CD14-positive monocyte (primary cell): ENCODE measurements at regions not wholly inside any gene's neighbourhood (a gene's known extent, or its start where the extent isn't known, plus 50 kb on each side); places are given as distances from the start of the nearest gene placed in this dataset.
A peak's percentile ranks its signal among the peaks of the same experiment; 100 is the strongest.
"Not testable (repeated sequence)": the region's sequence is repeated elsewhere in the genome, so short reads cannot be mapped to it uniquely, and the experiment has no call there.

Experiments used
- DNase-seq, 3 donors: peaks; one replicate each; pipeline ENCODE4 v3.0.0-alpha.2; 2011 to 2022
- H2AFZ ChIP-seq: 2 replicates; pipeline ENCODE4 v1.6.0; 2012; ENCODE audit warnings: mild to moderate bottlenecking, low read depth, low read length, inconsistent platforms; ENCODE audit not compliant: insufficient read depth, poor library complexity, severe bottlenecking
- H3K27ac ChIP-seq, 2 donors: 1 replicate in 1 of 2; 2 replicates in 1 of 2; pipeline ENCODE4 v1.5.1; 2012 to 2013; ENCODE audit warnings: low read length in 2 of 2, control low read depth in 1 of 2, inconsistent platforms in 1 of 2, low read depth in 1 of 2, mild to moderate bottlenecking in 1 of 2
- H3K27me3 ChIP-seq, 2 donors: one replicate each; pipeline versions ENCODE4 v1.6.0 to v1.6.1; 2011 to 2013; ENCODE audit warnings: low read length in 2 of 2; ENCODE audit not compliant: control insufficient read depth in 2 of 2, insufficient read depth in 2 of 2
- H3K36me3 ChIP-seq, 2 donors: replicated peaks in 1 of 2; 1 replicate in 1 of 2; 2 replicates in 1 of 2; pipeline versions ENCODE4 v1.5.1 to v1.6.1; 2012 to 2013; ENCODE audit warnings: low read length in 2 of 2, control low read depth in 1 of 2, inconsistent platforms in 1 of 2, mild to moderate bottlenecking in 1 of 2; ENCODE audit not compliant: insufficient read depth in 2 of 2, control insufficient read depth in 1 of 2
- H3K4me1 ChIP-seq, 2 donors: 1 replicate in 1 of 2; 2 replicates in 1 of 2; pipeline versions ENCODE4 v1.5.1 to v1.6.1; 2012 to 2013; ENCODE audit warnings: low read length in 2 of 2, control low read depth in 1 of 2, inconsistent platforms in 1 of 2, mild to moderate bottlenecking in 1 of 2, moderate library complexity in 1 of 2; ENCODE audit not compliant: insufficient read depth in 2 of 2, control insufficient read depth in 1 of 2
- H3K4me2 ChIP-seq: replicated peaks from 2 replicates; pipeline ENCODE3; 2012; ENCODE audit warnings: low read length, moderate library complexity, mild to moderate bottlenecking; ENCODE audit not compliant: poor library complexity, severe bottlenecking; ENCODE audit errors: extremely low read depth
- H3K4me3 ChIP-seq, 3 experiments: fragments of 200-600 bp in 1 of 3; sonication (generic) in 1 of 3; replicated peaks in 1 of 3; 1 replicate in 2 of 3; 2 replicates in 1 of 3; pipeline ENCODE4 v1.5.1; 2011 to 2013; ENCODE audit warnings: low read length in 3 of 3, mild to moderate bottlenecking in 3 of 3, control low read depth in 2 of 3, low read depth in 2 of 3, inconsistent platforms in 1 of 3, moderate library complexity in 1 of 3
- H3K79me2 ChIP-seq: 2 replicates; pipeline ENCODE4 v1.6.0; 2012; ENCODE audit warnings: mild to moderate bottlenecking, control low read depth, inconsistent platforms, low read length, moderate library complexity; ENCODE audit not compliant: insufficient read depth
- H3K9ac ChIP-seq: 2 replicates; pipeline ENCODE4 v1.6.0; 2017; ENCODE audit warnings: low read length, mild to moderate bottlenecking; ENCODE audit not compliant: insufficient read depth, poor library complexity, severe bottlenecking
- H3K9me3 ChIP-seq, 2 donors: replicated peaks in 1 of 2; 1 replicate in 1 of 2; 2 replicates in 1 of 2; pipeline versions ENCODE4 v1.5.1 to v1.6.1; 2012 to 2013; ENCODE audit warnings: low read length in 2 of 2, control low read depth in 1 of 2; ENCODE audit not compliant: control insufficient read depth in 1 of 2, insufficient read depth in 1 of 2
- H4K20me1 ChIP-seq: 2 replicates; pipeline ENCODE4 v1.6.0; 2012; ENCODE audit warnings: mild to moderate bottlenecking, low read length, control low read depth, moderate library complexity; ENCODE audit not compliant: insufficient read depth
- H3K27ac Mint-ChIP-seq, 7 donors: one replicate each; pipeline ENCODE4 v1.8.0; 2020; ENCODE audit warnings: mild to moderate bottlenecking in 7 of 7, mixed read lengths in 7 of 7, moderate library complexity in 6 of 7, inconsistent platforms in 2 of 7
- H3K27me3 Mint-ChIP-seq, 3 donors: one replicate each; pipeline ENCODE4 v1.8.0; 2021 to 2022; ENCODE audit warnings: low read depth in 3 of 3, mild to moderate bottlenecking in 3 of 3, mixed read lengths in 3 of 3, moderate library complexity in 3 of 3, inconsistent platforms in 1 of 3
- H3K36me3 Mint-ChIP-seq, 2 donors: one replicate each; pipeline ENCODE4 v1.8.0; 2020; ENCODE audit warnings: mixed read lengths in 2 of 2, inconsistent platforms in 1 of 2, mild to moderate bottlenecking in 1 of 2
- H3K4me1 Mint-ChIP-seq: one replicate; pipeline ENCODE4 v1.8.0; 2020; ENCODE audit warnings: mild to moderate bottlenecking, mixed read lengths
- H3K4me3 Mint-ChIP-seq, 2 donors: one replicate each; pipeline ENCODE4 v1.8.0; 2020; ENCODE audit warnings: mild to moderate bottlenecking in 2 of 2, mixed read lengths in 2 of 2, moderate library complexity in 1 of 2
- H3K9me3 Mint-ChIP-seq, 7 donors: one replicate each; pipeline ENCODE4 v1.8.0; 2020 to 2022; ENCODE audit warnings: mixed read lengths in 7 of 7, mild to moderate bottlenecking in 6 of 7, moderate library complexity in 6 of 7, inconsistent platforms in 2 of 7
- WGBS: methylation state at CpG from one replicate; pipeline ENCODE4 v1.1.5; 2013; ENCODE audit warnings: missing lambda C conversion rate; ENCODE audit not compliant: insufficient coverage; 5-methylcytosine and 5-hydroxymethylcytosine counted together
- intact Hi-C, 2 donors: fragments of 100-400 bp; cut with micrococcal nuclease; formaldehyde crosslinking; loops; one replicate each; pipeline versions ENCODE4 v1.15.0 to v1.15.1; 2023
- TF ChIP-seq, protein P1 (sequence below): fragments of 200-600 bp; IDR thresholded peaks from one replicate; pipeline ENCODE4 v1.8.0; 2022; ENCODE audit warnings: antibody characterized with exemption, mild to moderate bottlenecking

DNA sequence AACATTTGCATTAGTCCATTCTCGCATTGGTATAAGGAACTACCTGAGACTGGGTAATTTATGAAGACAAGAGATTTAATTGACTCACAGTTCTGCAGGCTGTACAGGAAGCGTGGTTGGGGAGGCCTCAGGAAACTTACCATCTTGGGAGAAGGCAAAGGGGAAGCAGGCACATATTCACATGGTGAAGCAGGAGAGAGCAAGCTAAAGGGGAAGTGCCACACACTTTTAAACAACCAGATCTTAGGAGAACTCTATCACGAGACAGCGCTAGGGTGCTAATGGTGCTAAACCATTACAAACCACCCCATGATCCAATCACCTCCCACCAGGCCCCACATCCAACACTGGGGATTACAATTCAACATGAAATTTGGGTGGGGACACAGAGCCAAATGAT, 201.7 kb upstream of the MGAT5 start:
- H4K20me1 ChIP-seq: no peaks in the 10 kb centered on the region
- H3K27ac Mint-ChIP-seq: peak overlapping the region in 1 of 7 donors; percentile 66
- H3K27me3 Mint-ChIP-seq: peaks cover 0 to 14% (median 2%) of the 10 kb centered on the region in 3 donors
- H3K4me1 ChIP-seq: no peaks in the 10 kb centered on the region
- H3K79me2 ChIP-seq: no peaks in the 10 kb centered on the region
- no peaks in the 10 kb centered on the region for H3K36me3 Mint-ChIP-seq
- H3K27ac ChIP-seq: no peak overlapping the region
- H3K9ac ChIP-seq: no peak overlapping the region
- intact Hi-C loops: no loop called here
- 20% methylated on average over 2 of the region's 4 CpGs for WGBS
- H3K36me3 ChIP-seq: no peaks in the 10 kb centered on the region
- H3K4me3 Mint-ChIP-seq: no peak overlapping the region
- no peaks in the 10 kb centered on the region for H3K4me1 Mint-ChIP-seq
- H3K27me3 ChIP-seq: no peaks in the 10 kb centered on the region
- H3K9me3 Mint-ChIP-seq: peaks cover 5 to 20% (median 17%) of the 10 kb centered on the region in 7 donors
- no peak overlapping the region for H2AFZ ChIP-seq
- DNase-seq: no peak
- peaks cover 7% of the 10 kb centered on the region in 2 donors for H3K9me3 ChIP-seq
- TF ChIP-seq, protein P1, sequence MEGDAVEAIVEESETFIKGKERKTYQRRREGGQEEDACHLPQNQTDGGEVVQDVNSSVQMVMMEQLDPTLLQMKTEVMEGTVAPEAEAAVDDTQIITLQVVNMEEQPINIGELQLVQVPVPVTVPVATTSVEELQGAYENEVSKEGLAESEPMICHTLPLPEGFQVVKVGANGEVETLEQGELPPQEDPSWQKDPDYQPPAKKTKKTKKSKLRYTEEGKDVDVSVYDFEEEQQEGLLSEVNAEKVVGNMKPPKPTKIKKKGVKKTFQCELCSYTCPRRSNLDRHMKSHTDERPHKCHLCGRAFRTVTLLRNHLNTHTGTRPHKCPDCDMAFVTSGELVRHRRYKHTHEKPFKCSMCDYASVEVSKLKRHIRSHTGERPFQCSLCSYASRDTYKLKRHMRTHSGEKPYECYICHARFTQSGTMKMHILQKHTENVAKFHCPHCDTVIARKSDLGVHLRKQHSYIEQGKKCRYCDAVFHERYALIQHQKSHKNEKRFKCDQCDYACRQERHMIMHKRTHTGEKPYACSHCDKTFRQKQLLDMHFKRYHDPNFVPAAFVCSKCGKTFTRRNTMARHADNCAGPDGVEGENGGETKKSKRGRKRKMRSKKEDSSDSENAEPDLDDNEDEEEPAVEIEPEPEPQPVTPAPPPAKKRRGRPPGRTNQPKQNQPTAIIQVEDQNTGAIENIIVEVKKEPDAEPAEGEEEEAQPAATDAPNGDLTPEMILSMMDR: no peak
- H3K4me3 ChIP-seq: no peak overlapping the region
- H3K4me2 ChIP-seq: no peak overlapping the region

DNA sequence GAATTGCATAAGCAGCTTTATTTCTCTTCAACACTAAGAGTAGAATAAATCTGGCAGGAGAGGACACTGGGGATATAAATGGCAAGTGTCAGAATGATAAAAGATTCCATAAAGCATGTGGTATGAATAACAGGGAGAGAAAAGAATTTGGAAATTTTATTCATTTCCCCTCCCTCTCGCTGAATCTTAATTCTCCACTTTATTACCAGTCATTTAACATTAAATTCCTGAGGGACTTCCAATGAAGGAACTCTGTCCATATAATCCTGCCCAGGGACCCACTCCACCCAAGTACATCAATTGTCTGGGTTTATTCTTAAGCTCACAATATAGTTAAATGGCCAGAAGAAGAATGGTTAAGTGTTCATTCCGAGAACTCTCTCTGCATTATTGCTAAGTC, 197.7 kb upstream of the MGAT5 start:
- DNase-seq: no peak
- H3K4me3 Mint-ChIP-seq: no peak overlapping the region
- no peaks in the 10 kb centered on the region for H3K36me3 Mint-ChIP-seq
- Histone ChIP-seq H3K27ac (no peak overlapping the region), H3K4me3 (no peak overlapping the region), H3K4me2 (no peak overlapping the region), H3K79me2 (no peaks in the 10 kb centered on the region), H3K36me3 (no peaks in the 10 kb centered on the region), H3K4me1 (no peaks in the 10 kb centered on the region), H3K9me3 (peaks cover 7 to 16% of the 10 kb centered on the region in 2 donors), H2AFZ (no peak overlapping the region), H3K9ac (no peak overlapping the region), H4K20me1 (no peaks in the 10 kb centered on the region), H3K27me3 (no peaks in the 10 kb centered on the region)
- intact Hi-C loops: no loop called here
- WGBS: no CpG with 5 or more reads among the region's 2 CpGs
- H3K27me3 Mint-ChIP-seq: peaks cover 2 to 13% (median 2%) of the 10 kb centered on the region in 3 donors
- H3K4me1 Mint-ChIP-seq: no peaks in the 10 kb centered on the region
- peaks cover 11 to 28% (median 19%) of the 10 kb centered on the region in 7 donors for H3K9me3 Mint-ChIP-seq
- TF ChIP-seq, protein P1: no peak
- H3K27ac Mint-ChIP-seq: no peak overlapping the region

DNA sequence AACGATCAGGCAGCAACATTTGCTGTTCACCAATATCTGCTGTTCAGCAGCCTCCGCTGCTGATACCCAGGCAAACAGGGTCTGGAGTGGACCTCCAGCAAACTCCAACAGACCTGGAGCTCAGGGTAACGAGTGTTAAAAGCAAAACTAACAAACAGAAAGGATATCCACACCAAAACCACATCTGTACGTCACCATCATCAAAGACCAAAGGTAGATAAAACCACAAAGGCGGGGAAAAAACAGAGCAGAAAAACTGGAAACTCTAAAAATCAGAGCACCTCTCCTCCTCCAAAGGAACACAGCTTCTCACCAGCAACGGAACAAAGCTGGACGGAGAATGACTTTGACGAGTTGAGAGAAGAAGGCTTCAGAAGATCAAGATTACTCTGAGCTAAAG, 192.8 kb upstream of the MGAT5 start:
- WGBS: no CpG with 5 or more reads among the region's 8 CpGs
- DNase-seq, H3K9ac ChIP-seq, H3K4me2 ChIP-seq, H3K36me3 ChIP-seq, H3K27me3 ChIP-seq, H3K79me2 ChIP-seq, H4K20me1 ChIP-seq, H2AFZ ChIP-seq, H3K27ac ChIP-seq, H3K4me1 ChIP-seq, H3K4me3 Mint-ChIP-seq, H3K36me3 Mint-ChIP-seq, H3K27ac Mint-ChIP-seq, H3K4me1 Mint-ChIP-seq, H3K4me3 ChIP-seq, intact Hi-C loops: not testable (repeated sequence)
- peaks cover 0 to 17% of the 10 kb centered on the region in 2 donors for H3K9me3 ChIP-seq
- peaks cover 0 to 15% (median 2%) of the 10 kb centered on the region in 3 donors for H3K27me3 Mint-ChIP-seq
- H3K9me3 Mint-ChIP-seq: peaks cover 26 to 38% (median 30%) of the 10 kb centered on the region in 7 donors
